GM12878 (cell line): ENCODE measurements at regions not wholly inside any gene's neighbourhood (a gene's known extent, or its start where the extent isn't known, plus 50 kb on each side); places are given as distances from the start of the nearest gene placed in this dataset.

ENCODE experiments used
- ATAC-seq: fragments of 200-7000 bp; cut with Tn5 transposase; 3 replicates; pipeline ENCODE4 v1.9.1; 2020; ENCODE audit warnings: mild to moderate bottlenecking, moderate library complexity
- BruUV-seq: library from RNA; stranded (reverse); fragments of 400-500 nt; replicated peaks from 2 replicates; lab custom pipeline; 2021; lab: Mats Ljungman, UMichigan
- CTCF ChIA-PET: fragments of 300-600 bp; sonication (Branson Sonifier 250); formaldehyde crosslinking; extraction: SDS; loops from one replicate; lab custom pipeline; 2021; ENCODE audit warnings: inconsistent platforms; lab: Yijun Ruan, JAX
- POLR2A ChIA-PET: fragments of 350-600 bp; formaldehyde crosslinking; extraction: SDS; loops from one replicate; lab custom pipeline; 2021; ENCODE audit warnings: inconsistent platforms; lab: Charles Lee
- RAD21 ChIA-PET: fragments of 300-600 bp; sonication (Branson Sonifier 250); formaldehyde crosslinking; loops from one replicate; lab custom pipeline; 2023; ENCODE audit warnings: antibody characterized with exemption; ENCODE audit not compliant: unreplicated experiment; lab: Charles Lee
- SMC1A ChIA-PET: fragments of 300-600 bp; sonication (Branson Sonifier 250); formaldehyde crosslinking; loops from one replicate; lab custom pipeline; 2023; ENCODE audit not compliant: unreplicated experiment, uncharacterized antibody; lab: Charles Lee
- DNase-seq: peaks from one replicate; pipeline ENCODE4 v3.0.0-alpha.2; 2011; ENCODE audit warnings: low read depth, low spot score
- FAIRE-seq: peaks from 3 replicates; lab custom pipeline; 2011; peaks lifted over from hg19 to GRCh38; lab: Jason Lieb, UNC
- H2AFZ ChIP-seq: 2 replicates; pipeline ENCODE4 v1.6.0; 2011; ENCODE audit warnings: low read depth, low read length, control low read depth; ENCODE audit not compliant: control insufficient read depth
- H3K27ac ChIP-seq: 2 replicates; pipeline ENCODE4 v1.5.1; 2011; ENCODE audit warnings: control low read depth; ENCODE audit not compliant: control insufficient read depth, insufficient read depth
- H3K27me3 ChIP-seq, 2 experiments: replicated peaks in 1 of 2; 2 replicates each; pipeline versions ENCODE4 v1.6.0 to v1.6.1; 2011; ENCODE audit warnings: low read length in 1 of 2; ENCODE audit not compliant: control insufficient read depth in 2 of 2, insufficient read depth in 2 of 2
- H3K36me3 ChIP-seq, 2 experiments: 2 replicates each; pipeline ENCODE4 v1.5.1; 2011; ENCODE audit warnings: low read length in 1 of 2; ENCODE audit not compliant: control insufficient read depth in 2 of 2, insufficient read depth in 2 of 2
- H3K4me1 ChIP-seq: 2 replicates; pipeline ENCODE4 v1.6.1; 2011; ENCODE audit warnings: mild to moderate bottlenecking, low read length, moderate library complexity, mixed read lengths; ENCODE audit not compliant: control insufficient read depth, insufficient read depth
- H3K4me2 ChIP-seq: 2 replicates; pipeline ENCODE4 v1.6.0; 2011; ENCODE audit warnings: control low read depth; ENCODE audit not compliant: control insufficient read depth, insufficient read depth
- H3K4me3 ChIP-seq: fragments of 200-600 bp; sonication (generic); 2 replicates; pipeline ENCODE4 v1.5.1; 2016
- H3K79me2 ChIP-seq: 2 replicates; pipeline ENCODE4 v1.6.0; 2011; ENCODE audit warnings: low read length; ENCODE audit not compliant: control insufficient read depth, insufficient read depth
- H3K9ac ChIP-seq: 2 replicates; pipeline ENCODE4 v1.8.0; 2011; ENCODE audit warnings: low read length, control low read depth, mixed read lengths; ENCODE audit not compliant: control insufficient read depth, insufficient read depth
- H3K9me3 ChIP-seq: replicated peaks from 3 replicates; pipeline ENCODE4 v1.5.1; 2011; ENCODE audit warnings: mild to moderate bottlenecking, low read length; ENCODE audit not compliant: control insufficient read depth, insufficient read depth
- H4K20me1 ChIP-seq: 2 replicates; pipeline ENCODE4 v1.6.0; 2011; ENCODE audit not compliant: control insufficient read depth, insufficient read depth
- CBX3 ChIP-seq: fragments of 200-600 bp; sonication (generic); IDR thresholded peaks from 2 replicates; pipeline ENCODE4 v1.6.1; 2016; ENCODE audit warnings: low read depth, borderline replicate concordance
- CEBPB ChIP-seq, 2 experiments: fragments of 150-350 bp in 1 of 2; IDR thresholded peaks; 2 replicates each; pipeline ENCODE4 v1.6.1; 2012 to 2014; ENCODE audit warnings: low read depth in 2 of 2, low read length in 2 of 2, borderline replicate concordance in 1 of 2, inconsistent platforms in 1 of 2
- EED ChIP-seq: sonication (generic); IDR thresholded peaks from 2 replicates; pipeline ENCODE4 v1.6.1; 2016; ENCODE audit warnings: antibody characterized with exemption, low read depth
- HCFC1 ChIP-seq: fragments of 150-350 bp; IDR thresholded peaks from 2 replicates; pipeline ENCODE4 v1.6.1; 2014; ENCODE audit warnings: low read length
- MEF2A ChIP-seq: IDR thresholded peaks from 2 replicates; pipeline ENCODE4 v1.6.1; 2011; ENCODE audit warnings: low read depth, mild to moderate bottlenecking, low read length, moderate library complexity; ENCODE audit not compliant: insufficient read depth
- RAD51 ChIP-seq: fragments of 450-650 bp; IDR thresholded peaks from 2 replicates; pipeline ENCODE4 v1.6.1; 2016; ENCODE audit warnings: moderate library complexity, mild to moderate bottlenecking, inconsistent platforms
- RELA ChIP-seq: fragments of 450-650 bp; IDR thresholded peaks from 2 replicates; pipeline ENCODE4 v1.8.0; 2014; ENCODE audit warnings: borderline replicate concordance; ENCODE audit not compliant: partially characterized antibody
- SMAD5 ChIP-seq: IDR thresholded peaks from 2 replicates; pipeline ENCODE4 v1.6.1; 2016; ENCODE audit warnings: antibody characterized with exemption, low read depth
- SUZ12 ChIP-seq: fragments of 200-600 bp; sonication (generic); IDR thresholded peaks from one replicate; pipeline ENCODE4 v1.6.1; 2018; ENCODE audit warnings: antibody characterized with exemption, mild to moderate bottlenecking; ENCODE audit not compliant: unreplicated experiment
- TAF1 ChIP-seq: IDR thresholded peaks from 2 replicates; pipeline ENCODE4 v1.6.1; 2011; ENCODE audit warnings: mild to moderate bottlenecking, low read depth, low read length, borderline replicate concordance
- TCF12 ChIP-seq: IDR thresholded peaks from 2 replicates; pipeline ENCODE4 v1.6.1; 2011; ENCODE audit warnings: low read depth, mild to moderate bottlenecking, low read length
- TCF7 ChIP-seq: IDR thresholded peaks from 2 replicates; pipeline ENCODE4 v1.6.1; 2014; ENCODE audit warnings: antibody characterized with exemption, borderline replicate concordance
- ZNF274 ChIP-seq: IDR thresholded peaks from one replicate; pipeline ENCODE4 v1.8.0; 2011; ENCODE audit not compliant: insufficient read length, insufficient read depth
- ZNF622 ChIP-seq: fragments of 450-650 bp; IDR thresholded peaks from 2 replicates; pipeline ENCODE4 v1.6.1; 2017; ENCODE audit warnings: mild to moderate bottlenecking, inconsistent platforms
- WGBS: methylation state at CpG from one replicate; pipeline ENCODE4 v1.1.6; 2016; ENCODE audit warnings: low lambda C conversion rate; ENCODE audit not compliant: insufficient replicate concordance, insufficient coverage; ENCODE audit errors: missing lambda C conversion rate; 5-methylcytosine and 5-hydroxymethylcytosine counted together
- in situ Hi-C: fragments of 300-500 bp; cut with MboI; formaldehyde crosslinking; loops from 9 replicates; pipeline ENCODE4 v1.14.3; 2018; ENCODE audit warnings: mixed read lengths
- intact Hi-C: fragments of 100-400 bp; cut with micrococcal nuclease; formaldehyde crosslinking; loops from one replicate; pipeline ENCODE4 v1.14.2; 2022; ENCODE audit not compliant: unreplicated experiment
- TF ChIP-seq, protein P1 (sequence below): IDR thresholded peaks from 2 replicates; pipeline ENCODE4 v1.6.1; 2012; ENCODE audit warnings: mild to moderate bottlenecking, low read depth, low read length
- TF ChIP-seq, protein P2 (sequence below): IDR thresholded peaks from 2 replicates; pipeline ENCODE4 v1.6.1; 2011; ENCODE audit warnings: low read depth, low read length, improper control_type of control experiment, borderline replicate concordance
- TF ChIP-seq, protein P3 (sequence below): IDR thresholded peaks from 2 replicates; pipeline ENCODE4 v1.6.1; 2011; ENCODE audit warnings: borderline replicate concordance, low read depth, mild to moderate bottlenecking, moderate library complexity, mixed read lengths, low read length; ENCODE audit not compliant: insufficient read depth; ENCODE audit errors: extremely low read length

DNA sequence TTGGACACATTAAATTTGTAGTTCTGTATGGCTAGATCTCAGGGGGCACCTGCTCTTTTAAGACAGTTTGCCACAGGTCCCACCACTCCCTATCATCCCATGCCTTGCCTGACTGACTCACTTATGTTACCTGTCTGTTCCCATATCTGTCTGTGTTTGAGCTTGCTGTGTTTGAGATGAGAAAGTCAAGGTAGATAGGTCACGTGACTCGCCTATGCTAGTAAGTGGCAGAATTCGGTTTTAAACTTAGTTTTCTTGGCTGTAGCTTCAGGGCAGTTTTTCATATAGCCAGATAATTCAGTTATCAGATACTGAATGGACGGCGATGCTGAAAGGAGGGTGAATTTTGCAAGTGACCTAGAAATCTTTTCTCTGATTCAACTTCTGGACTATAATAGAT is 348.4 kb downstream of the RPS24 start:
- 47% methylated on average over 5 of the region's 5 CpGs for WGBS
- in situ Hi-C loops = no loop called here
- no TSS peak for BruUV-seq
- TF ChIP-seq ZNF622 = no peak
- TF ChIP-seq, protein P1, sequence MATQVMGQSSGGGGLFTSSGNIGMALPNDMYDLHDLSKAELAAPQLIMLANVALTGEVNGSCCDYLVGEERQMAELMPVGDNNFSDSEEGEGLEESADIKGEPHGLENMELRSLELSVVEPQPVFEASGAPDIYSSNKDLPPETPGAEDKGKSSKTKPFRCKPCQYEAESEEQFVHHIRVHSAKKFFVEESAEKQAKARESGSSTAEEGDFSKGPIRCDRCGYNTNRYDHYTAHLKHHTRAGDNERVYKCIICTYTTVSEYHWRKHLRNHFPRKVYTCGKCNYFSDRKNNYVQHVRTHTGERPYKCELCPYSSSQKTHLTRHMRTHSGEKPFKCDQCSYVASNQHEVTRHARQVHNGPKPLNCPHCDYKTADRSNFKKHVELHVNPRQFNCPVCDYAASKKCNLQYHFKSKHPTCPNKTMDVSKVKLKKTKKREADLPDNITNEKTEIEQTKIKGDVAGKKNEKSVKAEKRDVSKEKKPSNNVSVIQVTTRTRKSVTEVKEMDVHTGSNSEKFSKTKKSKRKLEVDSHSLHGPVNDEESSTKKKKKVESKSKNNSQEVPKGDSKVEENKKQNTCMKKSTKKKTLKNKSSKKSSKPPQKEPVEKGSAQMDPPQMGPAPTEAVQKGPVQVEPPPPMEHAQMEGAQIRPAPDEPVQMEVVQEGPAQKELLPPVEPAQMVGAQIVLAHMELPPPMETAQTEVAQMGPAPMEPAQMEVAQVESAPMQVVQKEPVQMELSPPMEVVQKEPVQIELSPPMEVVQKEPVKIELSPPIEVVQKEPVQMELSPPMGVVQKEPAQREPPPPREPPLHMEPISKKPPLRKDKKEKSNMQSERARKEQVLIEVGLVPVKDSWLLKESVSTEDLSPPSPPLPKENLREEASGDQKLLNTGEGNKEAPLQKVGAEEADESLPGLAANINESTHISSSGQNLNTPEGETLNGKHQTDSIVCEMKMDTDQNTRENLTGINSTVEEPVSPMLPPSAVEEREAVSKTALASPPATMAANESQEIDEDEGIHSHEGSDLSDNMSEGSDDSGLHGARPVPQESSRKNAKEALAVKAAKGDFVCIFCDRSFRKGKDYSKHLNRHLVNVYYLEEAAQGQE = no peak
- TF ChIP-seq TCF12 = no peak
- no peak for TF ChIP-seq CBX3
- no peak for TF ChIP-seq RELA
- no peak for TF ChIP-seq EED
- no peak for TF ChIP-seq SMAD5
- TF ChIP-seq SUZ12 = no peak
- no peak for TF ChIP-seq TCF7
- TF ChIP-seq, protein P2, sequence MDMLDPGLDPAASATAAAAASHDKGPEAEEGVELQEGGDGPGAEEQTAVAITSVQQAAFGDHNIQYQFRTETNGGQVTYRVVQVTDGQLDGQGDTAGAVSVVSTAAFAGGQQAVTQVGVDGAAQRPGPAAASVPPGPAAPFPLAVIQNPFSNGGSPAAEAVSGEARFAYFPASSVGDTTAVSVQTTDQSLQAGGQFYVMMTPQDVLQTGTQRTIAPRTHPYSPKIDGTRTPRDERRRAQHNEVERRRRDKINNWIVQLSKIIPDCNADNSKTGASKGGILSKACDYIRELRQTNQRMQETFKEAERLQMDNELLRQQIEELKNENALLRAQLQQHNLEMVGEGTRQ = no peak
- TF ChIP-seq CEBPB (IDR thresholded peaks at IDR 0.05; ENCODE audit: borderline replicate concordance in 1 of 2, low read depth in 2 of 2, low read length in 2 of 2) = no peak
- TF ChIP-seq TAF1 = no peak
- TF ChIP-seq, protein P3, sequence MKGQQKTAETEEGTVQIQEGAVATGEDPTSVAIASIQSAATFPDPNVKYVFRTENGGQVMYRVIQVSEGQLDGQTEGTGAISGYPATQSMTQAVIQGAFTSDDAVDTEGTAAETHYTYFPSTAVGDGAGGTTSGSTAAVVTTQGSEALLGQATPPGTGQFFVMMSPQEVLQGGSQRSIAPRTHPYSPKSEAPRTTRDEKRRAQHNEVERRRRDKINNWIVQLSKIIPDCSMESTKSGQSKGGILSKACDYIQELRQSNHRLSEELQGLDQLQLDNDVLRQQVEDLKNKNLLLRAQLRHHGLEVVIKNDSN = peak; percentile 4
- no peak for TF ChIP-seq MEF2A
- TF ChIP-seq RAD51 = peak; percentile 69; the same call in 1 of the 2 replicates
- no peak for TF ChIP-seq HCFC1
- TF ChIP-seq ZNF274 = no peak
- TF ChIP-seq, all 136 proteins: peak for 2
- SMC1A ChIA-PET = no interaction called here
- Histone ChIP-seq H3K9me3 (no peaks in the 10 kb centered on the region), H3K4me3 (no peak overlapping the region), H3K27me3 (peaks cover 0 to 3% of the 10 kb centered on the region in 2 experiments; a peak in 3 of 4 replicates), H3K4me2 (no peak overlapping the region), H3K4me1 (no peaks in the 10 kb centered on the region), H3K27ac (no peak overlapping the region), H3K9ac (no peak overlapping the region), H4K20me1 (no peaks in the 10 kb centered on the region), H3K79me2 (no peaks in the 10 kb centered on the region), H3K36me3 (no peaks in the 10 kb centered on the region), H2AFZ (no peak overlapping the region)
- POLR2A ChIA-PET = no interaction called here
- no peak for ATAC-seq
- RAD21 ChIA-PET = no interaction called here
- intact Hi-C loops = no loop called here
- DNase-seq = no peak
- FAIRE-seq = no peak
- CTCF ChIA-PET = no interaction called here
